ENCODE measurements at regions not wholly inside any gene's neighbourhood (a gene's known extent, or its start where the extent isn't known, plus 50 kb on each side); places are given as distances from the start of the nearest gene placed in this dataset.
"Not testable (repeated sequence)": the region's sequence is repeated elsewhere in the genome, so short reads cannot be mapped to it uniquely, and the experiment has no call there.

DNA sequence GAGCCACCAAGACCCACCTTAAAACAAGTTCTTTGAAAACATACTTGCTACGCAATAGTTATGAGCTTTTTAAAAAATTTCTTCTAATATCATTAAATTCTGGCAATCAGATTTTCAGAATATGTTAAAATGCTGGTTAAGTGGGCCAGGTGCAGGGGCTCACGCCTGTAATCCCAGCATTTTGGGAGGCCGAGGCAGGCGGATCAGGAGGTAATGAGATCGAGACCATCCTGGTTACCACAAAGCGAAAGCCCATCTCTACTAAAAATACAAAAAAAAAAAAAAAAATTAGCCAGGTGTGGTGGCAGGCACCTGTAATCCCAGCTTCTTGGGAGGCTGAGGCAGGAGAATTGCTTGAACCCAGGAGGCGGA, 4751.6 kb upstream of the OR11H1 start:
- TF ChIP-seq RARB, SNAI2, ZFP3, ZFP30, ZC3H10 (CRISPR knock-in tag; IDR thresholded peaks at IDR 0.05): not testable (repeated sequence)
- TF ChIP-seq, protein P1, sequence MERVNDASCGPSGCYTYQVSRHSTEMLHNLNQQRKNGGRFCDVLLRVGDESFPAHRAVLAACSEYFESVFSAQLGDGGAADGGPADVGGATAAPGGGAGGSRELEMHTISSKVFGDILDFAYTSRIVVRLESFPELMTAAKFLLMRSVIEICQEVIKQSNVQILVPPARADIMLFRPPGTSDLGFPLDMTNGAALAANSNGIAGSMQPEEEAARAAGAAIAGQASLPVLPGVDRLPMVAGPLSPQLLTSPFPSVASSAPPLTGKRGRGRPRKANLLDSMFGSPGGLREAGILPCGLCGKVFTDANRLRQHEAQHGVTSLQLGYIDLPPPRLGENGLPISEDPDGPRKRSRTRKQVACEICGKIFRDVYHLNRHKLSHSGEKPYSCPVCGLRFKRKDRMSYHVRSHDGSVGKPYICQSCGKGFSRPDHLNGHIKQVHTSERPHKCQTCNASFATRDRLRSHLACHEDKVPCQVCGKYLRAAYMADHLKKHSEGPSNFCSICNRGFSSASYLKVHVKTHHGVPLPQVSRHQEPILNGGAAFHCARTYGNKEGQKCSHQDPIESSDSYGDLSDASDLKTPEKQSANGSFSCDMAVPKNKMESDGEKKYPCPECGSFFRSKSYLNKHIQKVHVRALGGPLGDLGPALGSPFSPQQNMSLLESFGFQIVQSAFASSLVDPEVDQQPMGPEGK (CRISPR knock-in tag; IDR thresholded peaks at IDR 0.05; ENCODE audit: borderline replicate concordance): not testable (repeated sequence)
- TF ChIP-seq, protein P2, sequence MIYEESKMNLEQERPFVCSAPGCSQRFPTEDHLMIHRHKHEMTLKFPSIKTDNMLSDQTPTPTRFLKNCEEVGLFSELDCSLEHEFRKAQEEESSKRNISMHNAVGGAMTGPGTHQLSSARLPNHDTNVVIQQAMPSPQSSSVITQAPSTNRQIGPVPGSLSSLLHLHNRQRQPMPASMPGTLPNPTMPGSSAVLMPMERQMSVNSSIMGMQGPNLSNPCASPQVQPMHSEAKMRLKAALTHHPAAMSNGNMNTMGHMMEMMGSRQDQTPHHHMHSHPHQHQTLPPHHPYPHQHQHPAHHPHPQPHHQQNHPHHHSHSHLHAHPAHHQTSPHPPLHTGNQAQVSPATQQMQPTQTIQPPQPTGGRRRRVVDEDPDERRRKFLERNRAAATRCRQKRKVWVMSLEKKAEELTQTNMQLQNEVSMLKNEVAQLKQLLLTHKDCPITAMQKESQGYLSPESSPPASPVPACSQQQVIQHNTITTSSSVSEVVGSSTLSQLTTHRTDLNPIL (CRISPR knock-in tag; IDR thresholded peaks at IDR 0.05; ENCODE audit: low read depth): not testable (repeated sequence)
- TF ChIP-seq, protein P3, sequence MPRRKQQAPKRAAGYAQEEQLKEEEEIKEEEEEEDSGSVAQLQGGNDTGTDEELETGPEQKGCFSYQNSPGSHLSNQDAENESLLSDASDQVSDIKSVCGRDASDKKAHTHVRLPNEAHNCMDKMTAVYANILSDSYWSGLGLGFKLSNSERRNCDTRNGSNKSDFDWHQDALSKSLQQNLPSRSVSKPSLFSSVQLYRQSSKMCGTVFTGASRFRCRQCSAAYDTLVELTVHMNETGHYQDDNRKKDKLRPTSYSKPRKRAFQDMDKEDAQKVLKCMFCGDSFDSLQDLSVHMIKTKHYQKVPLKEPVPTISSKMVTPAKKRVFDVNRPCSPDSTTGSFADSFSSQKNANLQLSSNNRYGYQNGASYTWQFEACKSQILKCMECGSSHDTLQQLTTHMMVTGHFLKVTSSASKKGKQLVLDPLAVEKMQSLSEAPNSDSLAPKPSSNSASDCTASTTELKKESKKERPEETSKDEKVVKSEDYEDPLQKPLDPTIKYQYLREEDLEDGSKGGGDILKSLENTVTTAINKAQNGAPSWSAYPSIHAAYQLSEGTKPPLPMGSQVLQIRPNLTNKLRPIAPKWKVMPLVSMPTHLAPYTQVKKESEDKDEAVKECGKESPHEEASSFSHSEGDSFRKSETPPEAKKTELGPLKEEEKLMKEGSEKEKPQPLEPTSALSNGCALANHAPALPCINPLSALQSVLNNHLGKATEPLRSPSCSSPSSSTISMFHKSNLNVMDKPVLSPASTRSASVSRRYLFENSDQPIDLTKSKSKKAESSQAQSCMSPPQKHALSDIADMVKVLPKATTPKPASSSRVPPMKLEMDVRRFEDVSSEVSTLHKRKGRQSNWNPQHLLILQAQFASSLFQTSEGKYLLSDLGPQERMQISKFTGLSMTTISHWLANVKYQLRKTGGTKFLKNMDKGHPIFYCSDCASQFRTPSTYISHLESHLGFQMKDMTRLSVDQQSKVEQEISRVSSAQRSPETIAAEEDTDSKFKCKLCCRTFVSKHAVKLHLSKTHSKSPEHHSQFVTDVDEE (CRISPR knock-in tag; IDR thresholded peaks at IDR 0.05): not testable (repeated sequence)
- TF ChIP-seq, protein P4, sequence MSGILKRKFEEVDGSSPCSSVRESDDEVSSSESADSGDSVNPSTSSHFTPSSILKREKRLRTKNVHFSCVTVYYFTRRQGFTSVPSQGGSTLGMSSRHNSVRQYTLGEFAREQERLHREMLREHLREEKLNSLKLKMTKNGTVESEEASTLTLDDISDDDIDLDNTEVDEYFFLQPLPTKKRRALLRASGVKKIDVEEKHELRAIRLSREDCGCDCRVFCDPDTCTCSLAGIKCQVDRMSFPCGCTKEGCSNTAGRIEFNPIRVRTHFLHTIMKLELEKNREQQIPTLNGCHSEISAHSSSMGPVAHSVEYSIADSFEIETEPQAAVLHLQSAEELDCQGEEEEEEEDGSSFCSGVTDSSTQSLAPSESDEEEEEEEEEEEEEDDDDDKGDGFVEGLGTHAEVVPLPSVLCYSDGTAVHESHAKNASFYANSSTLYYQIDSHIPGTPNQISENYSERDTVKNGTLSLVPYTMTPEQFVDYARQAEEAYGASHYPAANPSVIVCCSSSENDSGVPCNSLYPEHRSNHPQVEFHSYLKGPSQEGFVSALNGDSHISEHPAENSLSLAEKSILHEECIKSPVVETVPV (CRISPR knock-in tag; IDR thresholded peaks at IDR 0.05): not testable (repeated sequence)
